Psoas muscle (tissue), 7 donors: ENCODE measurements at regions not wholly inside any gene's neighbourhood (a gene's known extent, or its start where the extent isn't known, plus 50 kb on each side); places are given as distances from the start of the nearest gene placed in this dataset.

ENCODE experiments used
- ATAC-seq, 4 donors: fragments of 200-7000 bp; cut with Tn5 transposase; one replicate each; pipeline ENCODE4 v1.9.1; 2020; ENCODE audit warnings: moderate library complexity in 3 of 4, mild to moderate bottlenecking in 2 of 4
- DNase-seq, 2 donors: peaks; one replicate each; pipeline ENCODE4 v3.0.0-alpha.2; 2020
- H3K27ac ChIP-seq: fragments of 200-600 bp; one replicate; pipeline ENCODE4 v1.8.0; 2022
- H3K27me3 ChIP-seq, 3 donors: fragments of 200-600 bp in 1 of 3; one replicate each; pipeline versions ENCODE4 v1.6.1 to v1.8.0; 2013 to 2022; ENCODE audit warnings: low read length in 2 of 3, mild to moderate bottlenecking in 2 of 3, moderate library complexity in 1 of 3; ENCODE audit not compliant: insufficient read depth in 3 of 3
- H3K36me3 ChIP-seq, 2 donors: fragments of 200-600 bp in 1 of 2; one replicate each; pipeline versions ENCODE4 v1.6.1 to v1.8.0; 2013 to 2022; ENCODE audit warnings: low read depth in 1 of 2, mild to moderate bottlenecking in 1 of 2, moderate library complexity in 1 of 2; ENCODE audit not compliant: insufficient read depth in 1 of 2
- H3K4me1 ChIP-seq: fragments of 200-600 bp; one replicate; pipeline ENCODE4 v1.8.0; 2022
- H3K4me3 ChIP-seq: fragments of 200-600 bp; one replicate; pipeline ENCODE4 v1.8.0; 2022; ENCODE audit warnings: mild to moderate bottlenecking
- H3K9me3 ChIP-seq: fragments of 200-600 bp; one replicate; pipeline ENCODE4 v1.8.0; 2022
- WGBS, 3 donors: extraction: QIAGEN DNeasy Blood & Tissue Kit; methylation state at CpG; one replicate each; pipeline versions ENCODE4 v1.1.6 to v1.1.7; 2013; 5-methylcytosine and 5-hydroxymethylcytosine counted together
- intact Hi-C, 2 donors: fragments of 100-400 bp; cut with DNase I; formaldehyde crosslinking; loops; one replicate each; pipeline versions ENCODE4 v1.11.0 to v1.14.2; 2022
- TF ChIP-seq, protein P1 (sequence below): fragments of 200-600 bp; IDR thresholded peaks from one replicate; pipeline ENCODE4 v1.8.0; 2022; ENCODE audit warnings: antibody characterized with exemption
- donor health status: healthy with polysubstance abuse.
- donor health status: DM: no; HTN: no; CAD: no; lungs with moderate emphysema.
- donor health status: Bipolar disorder and iron deficiency.
- donor health status: healthy.
- donor health status: DM: yes; HTN: yes; CAD: no.
- donor health status: DM: no; HTN: no; CAD: no.
- donor health status: DM: yes; HTN: yes; CAD: no.

DNA sequence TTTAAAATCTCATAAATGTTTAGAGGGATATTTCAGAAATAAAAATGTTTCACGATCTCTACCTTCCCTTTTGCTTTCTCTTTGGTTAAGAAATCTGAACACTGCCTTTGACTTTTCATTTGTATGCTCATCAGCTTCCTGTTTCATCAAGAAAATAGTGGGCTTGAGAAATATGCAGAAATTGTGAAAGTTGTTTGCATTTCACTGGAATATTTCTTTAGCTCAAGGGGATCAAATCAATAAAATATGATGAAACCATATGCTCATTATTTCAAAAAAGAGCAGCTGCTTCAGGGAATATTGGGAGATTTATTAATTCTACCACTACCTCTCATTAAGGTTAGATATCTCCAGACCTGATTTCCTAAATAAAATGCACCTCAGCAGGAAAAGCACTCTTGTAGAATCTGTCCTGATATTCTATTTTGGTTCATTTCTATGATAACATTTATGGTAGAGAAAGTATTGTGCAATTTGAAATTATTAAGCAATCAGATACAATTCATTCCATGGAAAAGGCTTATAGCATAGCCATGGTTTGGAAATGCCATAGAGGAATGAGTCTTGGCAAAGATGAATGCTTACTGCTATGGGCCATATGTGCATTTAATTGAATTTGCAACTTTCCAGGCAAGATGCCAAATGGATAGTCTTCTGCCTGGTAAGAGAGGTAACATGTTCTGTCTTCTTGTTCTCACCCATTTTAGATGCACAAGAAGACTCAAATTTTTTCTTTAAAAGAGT lies 212.6 kb upstream of the SLC16A7 start:
- Histone ChIP-seq H3K4me1 (no peaks in the 10 kb centered on the region), H3K4me3 (no peak overlapping the region), H3K36me3 (no peaks in the 10 kb centered on the region), H3K9me3 (no peaks in the 10 kb centered on the region), H3K27me3 (no peaks in the 10 kb centered on the region), H3K27ac (no peak overlapping the region)
- intact Hi-C loops: no loop called here
- WGBS, 3 donors: 61 to 76% (median 74%) methylated on average over 1 of the region's 1 CpG
- TF ChIP-seq, protein P1, sequence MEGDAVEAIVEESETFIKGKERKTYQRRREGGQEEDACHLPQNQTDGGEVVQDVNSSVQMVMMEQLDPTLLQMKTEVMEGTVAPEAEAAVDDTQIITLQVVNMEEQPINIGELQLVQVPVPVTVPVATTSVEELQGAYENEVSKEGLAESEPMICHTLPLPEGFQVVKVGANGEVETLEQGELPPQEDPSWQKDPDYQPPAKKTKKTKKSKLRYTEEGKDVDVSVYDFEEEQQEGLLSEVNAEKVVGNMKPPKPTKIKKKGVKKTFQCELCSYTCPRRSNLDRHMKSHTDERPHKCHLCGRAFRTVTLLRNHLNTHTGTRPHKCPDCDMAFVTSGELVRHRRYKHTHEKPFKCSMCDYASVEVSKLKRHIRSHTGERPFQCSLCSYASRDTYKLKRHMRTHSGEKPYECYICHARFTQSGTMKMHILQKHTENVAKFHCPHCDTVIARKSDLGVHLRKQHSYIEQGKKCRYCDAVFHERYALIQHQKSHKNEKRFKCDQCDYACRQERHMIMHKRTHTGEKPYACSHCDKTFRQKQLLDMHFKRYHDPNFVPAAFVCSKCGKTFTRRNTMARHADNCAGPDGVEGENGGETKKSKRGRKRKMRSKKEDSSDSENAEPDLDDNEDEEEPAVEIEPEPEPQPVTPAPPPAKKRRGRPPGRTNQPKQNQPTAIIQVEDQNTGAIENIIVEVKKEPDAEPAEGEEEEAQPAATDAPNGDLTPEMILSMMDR: no peak
- DNase-seq: no peak
- ATAC-seq: no peak

- Histone ChIP-seq H3K4me1 (no peaks in the 10 kb centered on the region), H3K36me3 (no peaks in the 10 kb centered on the region), H3K4me3 (no peak overlapping the region), H3K27me3 (no peaks in the 10 kb centered on the region), H3K9me3 (no peaks in the 10 kb centered on the region), H3K27ac (no peak overlapping the region)
- intact Hi-C loops: no loop called here
- TF ChIP-seq, protein P1: no peak
- DNase-seq (no peak), ATAC-seq (no peak)
- WGBS, 3 donors: 50 to 57% (median 54%) methylated on average over 3 of the region's 3 CpGs
These were observed 213.3 kb upstream of the SLC16A7 start for GRCh38 chr12:59382282-59383078.

- TF ChIP-seq, protein P1: no peak
- H3K27ac ChIP-seq: no peak overlapping the region
- H3K4me3 ChIP-seq: no peak overlapping the region
- no peaks in the 10 kb centered on the region for H3K9me3 ChIP-seq
- H3K27me3 ChIP-seq: no peaks in the 10 kb centered on the region
- DNase-seq (no peak), ATAC-seq (no peak)
- intact Hi-C loops: no loop called here
- H3K4me1 ChIP-seq: no peaks in the 10 kb centered on the region
- H3K36me3 ChIP-seq: no peaks in the 10 kb centered on the region
These were observed 214.7 kb upstream of the SLC16A7 start for GRCh38 chr12:59381106-59381505.

DNA sequence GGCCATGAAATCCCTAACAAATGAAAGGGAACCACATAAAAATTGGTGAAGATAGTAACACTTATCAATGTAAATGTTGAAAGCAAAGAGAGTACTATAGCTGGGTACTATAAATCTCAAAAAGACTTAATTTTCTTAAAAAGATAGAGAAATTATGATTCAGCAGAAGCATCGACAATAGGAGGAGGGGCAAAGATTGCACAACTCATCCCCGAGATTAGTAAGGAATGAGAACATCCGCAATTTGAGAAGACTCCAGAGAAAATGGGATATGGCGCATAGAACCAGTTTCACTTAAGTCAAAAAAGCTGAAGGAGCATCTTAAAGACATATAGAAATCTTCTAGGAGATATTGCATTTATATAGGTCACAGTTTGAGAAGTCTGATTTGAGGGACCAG lies 220.2 kb upstream of the SLC16A7 start:
- H3K27ac ChIP-seq: no peak overlapping the region

More for the DNA sequence above, 220.2 kb upstream of the SLC16A7 start:
- Histone ChIP-seq H3K9me3 (no peaks in the 10 kb centered on the region), H3K4me3 (no peak overlapping the region), H3K27me3 (no peaks in the 10 kb centered on the region), H3K36me3 (no peaks in the 10 kb centered on the region), H3K4me1 (no peaks in the 10 kb centered on the region)
- DNase-seq (no peak), ATAC-seq (no peak)
- TF ChIP-seq, protein P1: no peak
- intact Hi-C loops: no loop called here
- 69 to 75% (median 75%) methylated on average over 4 of the region's 4 CpGs for WGBS, 3 donors
